HCT116 (cell line): ENCODE measurements at regions not wholly inside any gene's neighbourhood (a gene's known extent, or its start where the extent isn't known, plus 50 kb on each side); places are given as distances from the start of the nearest gene placed in this dataset.

Experiments used
- ATAC-seq: fragments of 200-7000 bp; cut with Tn5 transposase; 2 replicates; pipeline ENCODE4 v1.9.1; 2020; ENCODE audit warnings: mild to moderate bottlenecking, moderate library complexity
- BruUV-seq: library from RNA; stranded (reverse); fragments of 400-500 nt; replicated peaks from 2 replicates; lab custom pipeline; 2021; lab: Mats Ljungman, UMichigan
- CTCF ChIA-PET: fragments of 300-600 bp; sonication (Branson Sonifier 250); formaldehyde crosslinking; loops from one replicate; lab custom pipeline; 2021; ENCODE audit warnings: antibody characterized with exemption; lab: Charles Lee
- POLR2A ChIA-PET: fragments of 300-600, 350-600 bp; sonication (Branson Sonifier 250); formaldehyde crosslinking; loops from one replicate; lab custom pipeline; 2021; ENCODE audit warnings: antibody characterized with exemption; lab: Charles Lee
- RAD21 ChIA-PET, 2 experiments: fragments of 300-600 bp; sonication (Branson Sonifier 250); formaldehyde crosslinking; loops; one replicate each; lab custom pipeline; 2023; ENCODE audit warnings: low total read pairs in 2 of 2; ENCODE audit not compliant: uncharacterized antibody in 2 of 2, unreplicated experiment in 2 of 2, low non-redundant PET in 1 of 2; lab: Charles Lee
- DNase-seq: peaks from one replicate; pipeline ENCODE4 v3.0.0-alpha.2; 2010; ENCODE audit warnings: low read depth, low spot score
- H2AFZ ChIP-seq: fragments of 200-600 bp; shearing (Covaris generic), sonication (generic); 2 replicates; pipeline ENCODE4 v1.6.1; 2017; ENCODE audit warnings: low read depth, mixed run types, mixed read lengths, antibody characterized with exemption, low read length; ENCODE audit not compliant: poor library complexity, severe bottlenecking
- H3K27ac ChIP-seq: 2 replicates; pipeline ENCODE4 v1.5.1; 2012; ENCODE audit warnings: low read depth, low read length
- H3K27me3 ChIP-seq: fragments of 200-600 bp; sonication (generic); 2 replicates; pipeline ENCODE4 v1.6.1; 2016; ENCODE audit warnings: mixed run types, low read length, mixed read lengths; ENCODE audit not compliant: insufficient read depth
- H3K36me3 ChIP-seq, 2 experiments: fragments of 200-500 bp in 1 of 2; fragments of 200-600 bp in 1 of 2; sonication (Bioruptor generic) in 1 of 2; sonication (generic) in 1 of 2; 2 replicates each; pipeline versions ENCODE4 v1.5.1 to v1.6.1; 2014 to 2016; ENCODE audit warnings: low read length in 2 of 2, inconsistent platforms in 1 of 2, mixed read lengths in 1 of 2, mixed run types in 1 of 2; ENCODE audit not compliant: insufficient read depth in 2 of 2, control insufficient read depth in 1 of 2
- H3K4me1 ChIP-seq, 2 experiments: fragments of 200-600 bp in 1 of 2; sonication (generic) in 1 of 2; 2 replicates each; pipeline versions ENCODE4 v1.5.1 to v1.6.1; 2012 to 2017; ENCODE audit warnings: low read length in 2 of 2, inconsistent platforms in 1 of 2, mild to moderate bottlenecking in 1 of 2, mixed read lengths in 1 of 2, mixed run types in 1 of 2, moderate library complexity in 1 of 2; ENCODE audit not compliant: insufficient read depth in 2 of 2, control insufficient read depth in 1 of 2
- H3K4me2 ChIP-seq: fragments of 200-600 bp; sonication (generic); 2 replicates; pipeline ENCODE4 v1.6.1; 2017; ENCODE audit warnings: mixed run types, low read length, mixed read lengths
- H3K4me3 ChIP-seq, 2 experiments: fragments of 200-600 bp in 1 of 2; sonication (generic) in 1 of 2; replicated peaks in 1 of 2; 2 replicates each; pipeline ENCODE4 v1.5.1; 2011 to 2016; ENCODE audit warnings: low read length in 2 of 2, control low read depth in 1 of 2, low read depth in 1 of 2, mild to moderate bottlenecking in 1 of 2, mixed read lengths in 1 of 2, mixed run types in 1 of 2
- H3K79me2 ChIP-seq: fragments of 200-600 bp; sonication (generic); 2 replicates; pipeline ENCODE4 v1.6.1; 2017; ENCODE audit warnings: mild to moderate bottlenecking, mixed run types, low read length, moderate library complexity, mixed read lengths; ENCODE audit not compliant: insufficient read depth
- H3K9ac ChIP-seq: fragments of 200-600 bp; sonication (generic); 2 replicates; pipeline ENCODE4 v1.6.1; 2016; ENCODE audit warnings: low read length, mixed read lengths
- H3K9me2 ChIP-seq: fragments of 200-600 bp; sonication (generic), shearing (Covaris generic); 2 replicates; pipeline ENCODE4 v1.6.1; 2017; ENCODE audit warnings: mixed run types, mild to moderate bottlenecking, moderate library complexity; ENCODE audit not compliant: insufficient read depth
- H3K9me3 ChIP-seq, 2 experiments: fragments of 200-500 bp in 1 of 2; fragments of 200-600 bp in 1 of 2; sonication (Bioruptor generic) in 1 of 2; sonication (generic) in 1 of 2; 2 replicates each; pipeline ENCODE4 v1.6.1; 2014 to 2017; ENCODE audit warnings: low read length in 2 of 2, mixed read lengths in 2 of 2, inconsistent platforms in 1 of 2, low read depth in 1 of 2, mild to moderate bottlenecking in 1 of 2, mixed run types in 1 of 2, moderate library complexity in 1 of 2; ENCODE audit not compliant: control insufficient read depth in 1 of 2, insufficient read depth in 1 of 2
- H4K20me1 ChIP-seq: fragments of 200-600 bp; sonication (generic), shearing (Covaris generic); 2 replicates; pipeline ENCODE4 v1.6.1; 2017; ENCODE audit warnings: mixed run types, mild to moderate bottlenecking, moderate library complexity; ENCODE audit not compliant: insufficient read depth
- CBX3 ChIP-seq: IDR thresholded peaks from 2 replicates; pipeline ENCODE4 v1.6.1; 2012; ENCODE audit warnings: low read depth
- CEBPB ChIP-seq: IDR thresholded peaks from 2 replicates; pipeline ENCODE4 v1.6.1; 2012; ENCODE audit warnings: low read depth
- EGR1 ChIP-seq: IDR thresholded peaks from 2 replicates; pipeline ENCODE4 v1.6.1; 2012; ENCODE audit warnings: low read depth
- ELF1 ChIP-seq: IDR thresholded peaks from 2 replicates; pipeline ENCODE4 v1.6.1; 2012; ENCODE audit warnings: low read depth, borderline replicate concordance
- JUND ChIP-seq: IDR thresholded peaks from 2 replicates; pipeline ENCODE4 v1.6.1; 2012
- POLR2A ChIP-seq: IDR thresholded peaks from 2 replicates; pipeline ENCODE4 v1.7.0; 2011; ENCODE audit warnings: borderline replicate concordance; ENCODE audit not compliant: insufficient read depth, insufficient read length; ENCODE audit errors: extremely low read depth
- POLR2AphosphoS5 ChIP-seq: IDR thresholded peaks from 2 replicates; pipeline ENCODE4 v1.6.1; 2011; ENCODE audit warnings: mild to moderate bottlenecking, low read depth, low read length, moderate library complexity
- RAD21 ChIP-seq: IDR thresholded peaks from 2 replicates; pipeline ENCODE4 v1.6.1; 2012; ENCODE audit warnings: low read depth, mild to moderate bottlenecking
- SRF ChIP-seq: IDR thresholded peaks from 2 replicates; pipeline ENCODE4 v1.6.1; 2012; ENCODE audit warnings: low read depth
- TCF7L2 ChIP-seq: IDR thresholded peaks from 2 replicates; pipeline ENCODE4 v1.7.0; 2011; ENCODE audit warnings: borderline replicate concordance, inconsistent platforms; ENCODE audit not compliant: insufficient read depth, insufficient read length; ENCODE audit errors: extremely low read depth
- YY1 ChIP-seq: IDR thresholded peaks from 2 replicates; pipeline ENCODE4 v1.6.1; 2011; ENCODE audit warnings: low read length, low read depth, moderate library complexity, mild to moderate bottlenecking; ENCODE audit not compliant: insufficient replicate concordance; ENCODE audit errors: extremely low read depth
- ZNF274 ChIP-seq: fragments of 200-500 bp; sonication (Bioruptor generic); IDR thresholded peaks from 2 replicates; pipeline ENCODE4 v1.6.1; 2014; ENCODE audit warnings: mild to moderate bottlenecking, low read depth, low read length, inconsistent platforms
- intact Hi-C: fragments of 100-400 bp; cut with micrococcal nuclease; formaldehyde crosslinking; loops from 2 replicates; pipeline ENCODE4 v1.10.0; 2022
- TF ChIP-seq, protein P1 (sequence below), 3 experiments: fragments of 200-600 bp in 1 of 3; sonication (generic) in 1 of 3; IDR thresholded peaks in 2 of 3; conservative IDR thresholded peaks in 1 of 3; 2 replicates each; pipeline ENCODE4 v1.5.1; 2012 to 2017; ENCODE audit warnings: low read depth in 2 of 3, low read length in 2 of 3, antibody characterized with exemption in 1 of 3, borderline replicate concordance in 1 of 3, control low read depth in 1 of 3, mild to moderate bottlenecking in 1 of 3, mixed read lengths in 1 of 3, mixed run types in 1 of 3, moderate library complexity in 1 of 3; ENCODE audit not compliant: insufficient read depth in 1 of 3
- TF ChIP-seq, protein P2 (sequence below): IDR thresholded peaks from 2 replicates; pipeline ENCODE4 v1.6.1; 2012
- TF ChIP-seq, protein P3 (sequence below): IDR thresholded peaks from 2 replicates; pipeline ENCODE4 v1.6.1; 2012; ENCODE audit warnings: low read depth

DNA sequence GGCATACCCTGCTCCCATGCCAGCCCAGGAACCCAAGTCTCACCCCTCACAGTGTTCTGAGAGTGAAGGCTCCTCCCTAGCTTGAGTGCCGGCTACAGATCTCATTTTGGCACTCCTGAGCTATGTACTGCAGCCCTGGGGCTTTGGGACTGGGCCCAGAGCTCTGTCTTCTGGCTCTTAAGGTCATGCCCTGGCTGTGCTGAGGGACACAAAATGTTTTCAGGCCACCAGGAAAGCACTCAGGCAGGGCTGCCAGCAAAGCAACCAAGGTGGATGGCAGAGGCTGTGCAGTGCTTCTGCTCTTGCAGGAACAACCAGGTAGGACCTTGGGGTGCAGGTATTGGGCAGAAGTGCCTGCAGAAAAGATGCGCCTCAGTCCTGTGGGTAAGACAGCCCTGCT lies 564.0 kb downstream of the SLC6A15 start:
- ChIA-PET RAD21 (no interaction called here), CTCF (no interaction called here), POLR2A (no interaction called here)
- Histone ChIP-seq H3K9me2 (no peaks in the 10 kb centered on the region), H4K20me1 (no peaks in the 10 kb centered on the region), H2AFZ (no peak overlapping the region), H3K27ac (no peak overlapping the region), H3K4me1 (no peaks in the 10 kb centered on the region), H3K9me3 (no peaks in the 10 kb centered on the region), H3K27me3 (no peaks in the 10 kb centered on the region), H3K36me3 (no peaks in the 10 kb centered on the region), H3K79me2 (no peaks in the 10 kb centered on the region), H3K4me2 (no peak overlapping the region), H3K9ac (no peak overlapping the region), H3K4me3 (no peak overlapping the region)
- intact Hi-C loops, result no loop called here
- no TSS peak for BruUV-seq
- DNase-seq (no peak), ATAC-seq (no peak)
- TF ChIP-seq EGR1, result no peak
- TF ChIP-seq CBX3, result no peak
- no peak for TF ChIP-seq POLR2AphosphoS5
- no peak for TF ChIP-seq POLR2A
- TF ChIP-seq CEBPB, result no peak
- no peak for TF ChIP-seq SRF
- TF ChIP-seq, protein P1, sequence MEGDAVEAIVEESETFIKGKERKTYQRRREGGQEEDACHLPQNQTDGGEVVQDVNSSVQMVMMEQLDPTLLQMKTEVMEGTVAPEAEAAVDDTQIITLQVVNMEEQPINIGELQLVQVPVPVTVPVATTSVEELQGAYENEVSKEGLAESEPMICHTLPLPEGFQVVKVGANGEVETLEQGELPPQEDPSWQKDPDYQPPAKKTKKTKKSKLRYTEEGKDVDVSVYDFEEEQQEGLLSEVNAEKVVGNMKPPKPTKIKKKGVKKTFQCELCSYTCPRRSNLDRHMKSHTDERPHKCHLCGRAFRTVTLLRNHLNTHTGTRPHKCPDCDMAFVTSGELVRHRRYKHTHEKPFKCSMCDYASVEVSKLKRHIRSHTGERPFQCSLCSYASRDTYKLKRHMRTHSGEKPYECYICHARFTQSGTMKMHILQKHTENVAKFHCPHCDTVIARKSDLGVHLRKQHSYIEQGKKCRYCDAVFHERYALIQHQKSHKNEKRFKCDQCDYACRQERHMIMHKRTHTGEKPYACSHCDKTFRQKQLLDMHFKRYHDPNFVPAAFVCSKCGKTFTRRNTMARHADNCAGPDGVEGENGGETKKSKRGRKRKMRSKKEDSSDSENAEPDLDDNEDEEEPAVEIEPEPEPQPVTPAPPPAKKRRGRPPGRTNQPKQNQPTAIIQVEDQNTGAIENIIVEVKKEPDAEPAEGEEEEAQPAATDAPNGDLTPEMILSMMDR (IDR thresholded peaks at IDR 0.05 in 2 of 3, conservative IDR thresholded peaks at IDR 0.05 in 1 of 3; ENCODE audit: borderline replicate concordance in 1 of 3, insufficient read depth in 1 of 3, low read depth in 2 of 3, low read length in 2 of 3), result no peak
- no peak for TF ChIP-seq RAD21
- TF ChIP-seq, protein P2, sequence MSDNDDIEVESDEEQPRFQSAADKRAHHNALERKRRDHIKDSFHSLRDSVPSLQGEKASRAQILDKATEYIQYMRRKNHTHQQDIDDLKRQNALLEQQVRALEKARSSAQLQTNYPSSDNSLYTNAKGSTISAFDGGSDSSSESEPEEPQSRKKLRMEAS, result no peak
- TF ChIP-seq, protein P3, sequence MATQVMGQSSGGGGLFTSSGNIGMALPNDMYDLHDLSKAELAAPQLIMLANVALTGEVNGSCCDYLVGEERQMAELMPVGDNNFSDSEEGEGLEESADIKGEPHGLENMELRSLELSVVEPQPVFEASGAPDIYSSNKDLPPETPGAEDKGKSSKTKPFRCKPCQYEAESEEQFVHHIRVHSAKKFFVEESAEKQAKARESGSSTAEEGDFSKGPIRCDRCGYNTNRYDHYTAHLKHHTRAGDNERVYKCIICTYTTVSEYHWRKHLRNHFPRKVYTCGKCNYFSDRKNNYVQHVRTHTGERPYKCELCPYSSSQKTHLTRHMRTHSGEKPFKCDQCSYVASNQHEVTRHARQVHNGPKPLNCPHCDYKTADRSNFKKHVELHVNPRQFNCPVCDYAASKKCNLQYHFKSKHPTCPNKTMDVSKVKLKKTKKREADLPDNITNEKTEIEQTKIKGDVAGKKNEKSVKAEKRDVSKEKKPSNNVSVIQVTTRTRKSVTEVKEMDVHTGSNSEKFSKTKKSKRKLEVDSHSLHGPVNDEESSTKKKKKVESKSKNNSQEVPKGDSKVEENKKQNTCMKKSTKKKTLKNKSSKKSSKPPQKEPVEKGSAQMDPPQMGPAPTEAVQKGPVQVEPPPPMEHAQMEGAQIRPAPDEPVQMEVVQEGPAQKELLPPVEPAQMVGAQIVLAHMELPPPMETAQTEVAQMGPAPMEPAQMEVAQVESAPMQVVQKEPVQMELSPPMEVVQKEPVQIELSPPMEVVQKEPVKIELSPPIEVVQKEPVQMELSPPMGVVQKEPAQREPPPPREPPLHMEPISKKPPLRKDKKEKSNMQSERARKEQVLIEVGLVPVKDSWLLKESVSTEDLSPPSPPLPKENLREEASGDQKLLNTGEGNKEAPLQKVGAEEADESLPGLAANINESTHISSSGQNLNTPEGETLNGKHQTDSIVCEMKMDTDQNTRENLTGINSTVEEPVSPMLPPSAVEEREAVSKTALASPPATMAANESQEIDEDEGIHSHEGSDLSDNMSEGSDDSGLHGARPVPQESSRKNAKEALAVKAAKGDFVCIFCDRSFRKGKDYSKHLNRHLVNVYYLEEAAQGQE, result no peak
- no peak for TF ChIP-seq ELF1
- no peak for TF ChIP-seq YY1
- TF ChIP-seq ZNF274, result no peak
- TF ChIP-seq JUND, result no peak
- no peak for TF ChIP-seq TCF7L2
